ENCODE measurements at regions not wholly inside any gene's neighbourhood (a gene's known extent, or its start where the extent isn't known, plus 50 kb on each side); places are given as distances from the start of the nearest gene placed in this dataset.

DNA sequence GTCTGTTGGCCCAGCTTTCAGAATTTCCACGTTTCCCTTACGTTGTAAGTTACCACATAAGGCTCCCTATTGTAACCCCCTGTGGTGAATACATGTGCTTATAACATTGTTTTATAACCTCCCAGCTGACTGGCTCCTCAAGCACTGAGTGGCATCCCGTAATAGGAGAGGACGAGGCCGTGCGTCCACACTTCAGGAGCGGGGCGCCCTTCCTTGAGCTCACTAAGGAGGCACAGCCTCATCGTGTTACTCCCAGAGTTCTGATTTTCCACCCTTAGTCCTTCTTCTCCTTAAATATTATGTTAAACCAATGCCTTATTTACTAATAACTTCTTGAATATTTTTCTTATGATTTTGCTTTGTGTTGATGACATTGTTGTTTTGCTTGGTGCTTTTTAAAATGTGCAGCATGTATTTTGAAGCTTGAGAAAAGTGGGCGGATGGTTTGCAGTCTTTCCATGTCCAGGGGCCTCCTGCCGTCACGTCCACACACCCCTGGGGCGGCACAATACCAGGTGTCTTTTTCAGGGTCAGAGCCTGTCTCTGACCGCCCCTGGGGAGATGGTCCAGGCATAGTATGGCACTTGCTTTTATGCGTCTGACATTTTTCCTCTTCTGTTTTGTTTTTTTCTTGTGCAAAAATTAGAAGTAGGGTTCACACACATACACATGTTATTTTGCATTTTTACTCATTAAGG lies 181.8 kb downstream of the DLL1 start:
- TF ChIP-seq EP300 (IDR thresholded peaks at IDR 0.05) = no peak
- TF ChIP-seq POLR2A (IDR thresholded peaks at IDR 0.05) = no peak
- TF ChIP-seq CTCF (IDR thresholded peaks at IDR 0.05) = no peak

All from gastroesophageal sphincter (tissue), 3 donors.